Gastroesophageal sphincter (tissue), 4 donors: ENCODE measurements at regions not wholly inside any gene's neighbourhood (a gene's known extent, or its start where the extent isn't known, plus 50 kb on each side); places are given as distances from the start of the nearest gene placed in this dataset.

Source experiments
- ATAC-seq: fragments of 150-250 bp; one replicate; pipeline ENCODE4 v1.9.1; 2016; ENCODE audit warnings: mild to moderate bottlenecking, moderate library complexity
- H3K27ac ChIP-seq, 4 donors: fragments of 200-600 bp; sonication (generic) in 3 of 4; 1 replicate in 3 of 4; 2 replicates in 1 of 4; pipeline ENCODE4 v1.5.1; 2016 to 2019
- H3K27me3 ChIP-seq: fragments of 200-600 bp; sonication (generic); one replicate; pipeline ENCODE4 v1.5.1; 2019
- H3K36me3 ChIP-seq, 2 donors: fragments of 200-600 bp; sonication (generic); one replicate each; pipeline ENCODE4 v1.5.1; 2019; ENCODE audit warnings: control low read depth in 1 of 2
- H3K4me1 ChIP-seq, 3 donors: fragments of 200-600 bp; sonication (generic); 1 replicate in 2 of 3; 2 replicates in 1 of 3; pipeline ENCODE4 v1.5.1; 2016 to 2019; ENCODE audit warnings: control low read depth in 2 of 3
- H3K4me3 ChIP-seq, 2 donors: fragments of 200-600 bp; sonication (generic); one replicate each; pipeline ENCODE4 v1.5.1; 2019; ENCODE audit warnings: mild to moderate bottlenecking in 1 of 2, moderate library complexity in 1 of 2
- H3K9me3 ChIP-seq, 3 donors: fragments of 200-600 bp; sonication (generic); one replicate each; pipeline ENCODE4 v1.5.1; 2017 to 2019; ENCODE audit warnings: control low read depth in 2 of 3
- EP300 ChIP-seq: sonication (generic); formaldehyde crosslinking; IDR thresholded peaks from one replicate; pipeline ENCODE4 v1.6.1; 2017; ENCODE audit warnings: antibody characterized with exemption, mild to moderate bottlenecking
- POLR2A ChIP-seq, 2 donors: fragments of 450-650 bp; IDR thresholded peaks; one replicate each; pipeline ENCODE4 v1.6.1; 2017; ENCODE audit warnings: antibody characterized with exemption in 2 of 2, mild to moderate bottlenecking in 2 of 2, moderate library complexity in 1 of 2
- POLR2AphosphoS5 ChIP-seq: sonication (generic); formaldehyde crosslinking; IDR thresholded peaks from one replicate; pipeline ENCODE4 v1.6.1; 2017; ENCODE audit warnings: antibody characterized with exemption
- WGBS, 2 donors: methylation state at CpG; one replicate each; pipeline ENCODE4 v1.1.5; 2018; ENCODE audit warnings: low coverage in 1 of 2; 5-methylcytosine and 5-hydroxymethylcytosine counted together
- TF ChIP-seq, protein P1 (sequence below), 4 experiments: fragments of 200-600 bp in 2 of 4; fragments of 450-650 bp in 2 of 4; sonication (generic) in 1 of 4; IDR thresholded peaks; one replicate each; pipeline ENCODE4 v1.5.1; 2017 to 2019; ENCODE audit warnings: antibody characterized with exemption in 4 of 4, mild to moderate bottlenecking in 2 of 4, moderate library complexity in 2 of 4

DNA sequence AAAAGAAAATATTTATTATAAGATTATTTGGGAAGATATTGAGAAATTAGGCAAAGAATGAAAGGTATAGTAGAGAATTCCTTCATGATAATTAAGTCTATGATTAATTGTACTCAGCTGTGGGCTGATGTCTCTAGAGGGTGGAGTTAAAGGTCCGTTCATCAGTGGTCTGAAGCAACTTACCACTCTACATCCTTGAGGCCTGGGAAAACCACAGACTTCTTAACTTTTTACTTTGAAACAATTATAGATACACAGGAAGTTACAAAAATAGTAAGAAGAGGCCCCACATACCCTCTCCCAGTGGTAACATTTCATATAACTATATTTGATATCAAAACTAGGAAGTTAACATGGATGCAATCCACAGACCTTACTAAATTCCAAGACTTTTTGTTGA is 167.0 kb upstream of the NECTIN1 start:
- Histone ChIP-seq H3K4me3 (no peak overlapping the region), H3K36me3 (no peaks in the 10 kb centered on the region), H3K4me1 (peaks cover 0 to 12% (median 0%) of the 10 kb centered on the region in 3 donors), H3K27ac (no peak overlapping the region), H3K9me3 (no peaks in the 10 kb centered on the region), H3K27me3 (peaks cover 36% of the 10 kb centered on the region)
- WGBS, 2 donors = 38 to 73% methylated on average over 1 of the region's 1 CpG
- TF ChIP-seq EP300 = no peak
- TF ChIP-seq, protein P1, sequence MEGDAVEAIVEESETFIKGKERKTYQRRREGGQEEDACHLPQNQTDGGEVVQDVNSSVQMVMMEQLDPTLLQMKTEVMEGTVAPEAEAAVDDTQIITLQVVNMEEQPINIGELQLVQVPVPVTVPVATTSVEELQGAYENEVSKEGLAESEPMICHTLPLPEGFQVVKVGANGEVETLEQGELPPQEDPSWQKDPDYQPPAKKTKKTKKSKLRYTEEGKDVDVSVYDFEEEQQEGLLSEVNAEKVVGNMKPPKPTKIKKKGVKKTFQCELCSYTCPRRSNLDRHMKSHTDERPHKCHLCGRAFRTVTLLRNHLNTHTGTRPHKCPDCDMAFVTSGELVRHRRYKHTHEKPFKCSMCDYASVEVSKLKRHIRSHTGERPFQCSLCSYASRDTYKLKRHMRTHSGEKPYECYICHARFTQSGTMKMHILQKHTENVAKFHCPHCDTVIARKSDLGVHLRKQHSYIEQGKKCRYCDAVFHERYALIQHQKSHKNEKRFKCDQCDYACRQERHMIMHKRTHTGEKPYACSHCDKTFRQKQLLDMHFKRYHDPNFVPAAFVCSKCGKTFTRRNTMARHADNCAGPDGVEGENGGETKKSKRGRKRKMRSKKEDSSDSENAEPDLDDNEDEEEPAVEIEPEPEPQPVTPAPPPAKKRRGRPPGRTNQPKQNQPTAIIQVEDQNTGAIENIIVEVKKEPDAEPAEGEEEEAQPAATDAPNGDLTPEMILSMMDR (IDR thresholded peaks at IDR 0.05) = no peak
- no peak for TF ChIP-seq POLR2AphosphoS5
- no peak for TF ChIP-seq POLR2A (IDR thresholded peaks at IDR 0.05)
- no peak for ATAC-seq

DNA sequence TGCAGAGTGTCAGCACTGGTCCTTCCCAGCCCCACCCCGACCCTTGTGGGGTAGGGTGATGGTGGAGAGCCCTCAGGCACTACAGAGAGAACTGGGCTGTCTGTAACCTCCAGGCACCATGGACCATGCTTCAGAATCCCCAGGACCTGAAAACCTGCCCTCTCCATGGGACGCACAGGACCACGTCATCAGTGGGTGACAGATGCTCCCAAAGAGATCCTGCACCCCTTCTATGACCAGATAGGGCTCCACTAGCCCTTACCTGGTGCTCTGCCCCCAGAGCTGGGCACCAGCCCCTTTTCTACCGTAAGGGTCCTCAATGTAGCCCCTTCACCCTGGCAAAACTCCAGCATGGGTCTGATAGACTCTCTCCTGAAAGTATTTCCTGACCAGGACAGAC is 165.9 kb upstream of the NECTIN1 start:
- 100% methylated on average over 1 to 2 of the region's 4 CpGs for WGBS, 2 donors
- no peak for ATAC-seq
- no peak overlapping the region for H3K4me3 ChIP-seq
- H3K36me3 ChIP-seq = no peaks in the 10 kb centered on the region
- peaks cover 0 to 12% (median 0%) of the 10 kb centered on the region in 3 donors for H3K4me1 ChIP-seq
- no peaks in the 10 kb centered on the region for H3K9me3 ChIP-seq
- H3K27me3 ChIP-seq = peaks cover 37% of the 10 kb centered on the region
- TF ChIP-seq POLR2A (IDR thresholded peaks at IDR 0.05) (no peak), POLR2AphosphoS5 (no peak), EP300 (no peak)
- TF ChIP-seq, protein P1 (IDR thresholded peaks at IDR 0.05) = no peak
- H3K27ac ChIP-seq = no peak overlapping the region

DNA sequence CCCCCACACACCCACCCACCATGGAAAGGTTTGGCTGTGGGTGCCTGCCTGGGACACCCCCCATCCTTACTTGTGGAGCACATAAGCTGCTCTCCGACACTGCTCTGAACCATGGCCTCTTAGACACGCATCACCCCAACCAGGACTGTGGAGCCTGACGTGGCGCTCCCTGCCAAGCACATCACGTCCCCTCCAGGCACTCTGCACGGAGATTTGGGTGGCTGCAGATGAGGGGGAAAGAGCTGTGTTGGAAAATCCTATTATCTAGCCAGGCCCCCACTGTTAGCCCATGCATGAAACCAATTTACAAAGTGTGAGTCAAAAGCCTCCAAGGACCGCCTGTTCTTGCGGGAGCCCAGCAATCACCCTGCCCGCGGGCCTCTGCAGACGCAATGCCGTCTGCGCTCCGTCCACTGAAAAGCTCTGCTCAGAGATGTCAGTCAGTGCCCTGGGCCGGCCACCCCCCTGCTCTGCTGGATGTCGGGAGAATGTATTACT is 163.4 kb upstream of the NECTIN1 start:
- WGBS, 2 donors = 61% methylated on average over 8 of the region's 16 CpGs; no CpG with 5 or more reads in 1 of the 2 donors
- ATAC-seq = peak; percentile 21
- TF ChIP-seq, protein P1 (IDR thresholded peaks at IDR 0.05) = no peak
- TF ChIP-seq POLR2AphosphoS5 (no peak), EP300 (no peak), POLR2A (IDR thresholded peaks at IDR 0.05) (no peak)
- Histone ChIP-seq H3K27me3 (peaks cover 58% of the 10 kb centered on the region), H3K36me3 (no peaks in the 10 kb centered on the region), H3K4me1 (no peaks in the 10 kb centered on the region), H3K27ac (no peak overlapping the region), H3K4me3 (no peak overlapping the region), H3K9me3 (no peaks in the 10 kb centered on the region)

DNA sequence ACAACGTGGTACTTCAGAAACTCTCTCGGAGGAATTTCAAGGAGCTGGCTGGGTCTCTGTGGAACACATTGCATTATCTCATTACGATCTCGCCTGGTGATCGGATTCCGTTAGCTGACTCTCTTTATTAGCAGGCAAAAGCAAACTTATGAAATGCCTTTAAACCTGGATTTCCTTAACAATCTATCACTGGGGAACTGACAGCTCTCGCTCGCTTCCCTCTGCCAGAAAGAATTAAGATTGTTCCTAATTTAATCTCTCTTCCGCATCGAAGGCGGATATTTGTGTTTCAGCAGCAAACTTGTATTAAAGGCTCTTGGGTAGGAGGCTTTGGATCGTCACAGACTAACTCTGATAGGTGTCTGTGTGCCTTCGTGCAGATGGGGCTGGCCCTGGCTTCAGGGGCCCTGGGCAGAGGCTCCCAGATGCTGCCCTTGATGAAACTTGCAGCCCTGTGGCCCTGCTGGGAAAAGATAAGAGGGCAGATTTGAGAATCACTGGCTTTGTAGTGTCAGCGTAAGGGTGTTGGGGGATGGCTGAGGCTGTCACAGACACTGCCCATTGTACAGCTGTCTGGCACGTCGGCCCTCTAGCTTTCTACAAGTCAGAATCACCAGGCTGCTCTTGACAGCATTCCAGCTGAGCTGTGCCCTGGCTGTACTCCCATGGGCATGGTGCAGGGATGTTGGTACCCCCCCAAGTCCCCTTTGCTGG is 162.2 kb upstream of the NECTIN1 start:
- Histone ChIP-seq H3K9me3 (no peaks in the 10 kb centered on the region), H3K27ac (no peak overlapping the region), H3K4me1 (no peaks in the 10 kb centered on the region), H3K4me3 (no peak overlapping the region), H3K27me3 (peaks cover 70% of the 10 kb centered on the region), H3K36me3 (no peaks in the 10 kb centered on the region)
- TF ChIP-seq, protein P1 (IDR thresholded peaks at IDR 0.05) = no peak
- TF ChIP-seq POLR2A (IDR thresholded peaks at IDR 0.05) = no peak
- TF ChIP-seq POLR2AphosphoS5 = no peak
- TF ChIP-seq EP300 = no peak
- no peak for ATAC-seq
- WGBS, 2 donors = 48 to 62% methylated on average over 15 of the region's 16 CpGs

DNA sequence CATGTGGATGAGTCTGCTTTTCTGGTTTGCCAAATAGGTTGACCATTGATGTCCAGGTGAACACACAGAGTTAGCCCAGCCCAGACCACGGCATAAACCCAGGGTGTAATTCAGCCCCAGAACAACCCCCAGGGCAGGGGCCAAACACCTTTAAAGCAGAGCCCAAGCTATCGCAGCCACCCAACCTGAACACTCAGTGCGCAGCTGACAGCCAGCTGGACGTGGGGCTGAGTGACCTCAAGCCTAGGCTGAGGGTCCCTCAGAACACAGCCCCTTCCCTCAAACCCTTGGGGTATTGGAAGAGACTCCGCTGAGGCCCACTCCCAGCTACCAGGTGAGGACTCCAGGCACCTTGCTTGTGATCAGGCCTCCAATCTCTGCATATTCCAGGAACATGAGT is 161.5 kb upstream of the NECTIN1 start:
- TF ChIP-seq POLR2A (IDR thresholded peaks at IDR 0.05) (no peak), POLR2AphosphoS5 (no peak), EP300 (no peak)
- TF ChIP-seq, protein P1 (IDR thresholded peaks at IDR 0.05) = no peak
- H3K4me3 ChIP-seq = no peak overlapping the region
- no peaks in the 10 kb centered on the region for H3K36me3 ChIP-seq
- WGBS, 2 donors = 83% methylated on average over 1 of the region's 5 CpGs; no CpG with 5 or more reads in 1 of the 2 donors
- no peaks in the 10 kb centered on the region for H3K4me1 ChIP-seq
- no peak for ATAC-seq
- H3K9me3 ChIP-seq = no peaks in the 10 kb centered on the region
- H3K27me3 ChIP-seq = peaks cover 75% of the 10 kb centered on the region
- no peak overlapping the region for H3K27ac ChIP-seq
